HepG2 (cell line): ENCODE measurements at regions not wholly inside any gene's neighbourhood (a gene's known extent, or its start where the extent isn't known, plus 50 kb on each side); places are given as distances from the start of the nearest gene placed in this dataset.

Experiments
- ATAC-seq: fragments of 200-7000 bp; cut with Tn5 transposase; 3 replicates; pipeline ENCODE4 v1.9.1; 2020; ENCODE audit warnings: mild to moderate bottlenecking, moderate library complexity
- BruUV-seq: library from RNA; stranded (reverse); fragments of 400-500 nt; replicated peaks from 2 replicates; lab custom pipeline; 2021; lab: Mats Ljungman, UMichigan
- CTCF ChIA-PET: fragments of 300-600 bp; formaldehyde crosslinking; extraction: SDS; loops from one replicate; lab custom pipeline; 2021; ENCODE audit warnings: low total read pairs, inconsistent platforms, low intra/inter-chr PET ratio; lab: Yijun Ruan, JAX
- POLR2A ChIA-PET: fragments of 350-600 bp; sonication (Branson Sonifier 250); formaldehyde crosslinking; loops from one replicate; lab custom pipeline; 2020; ENCODE audit warnings: antibody characterized with exemption, inconsistent platforms; lab: Yijun Ruan, JAX
- DNase-seq: peaks from one replicate; pipeline ENCODE4 v3.0.0-alpha.2; 2015; ENCODE audit warnings: low spot score
- FAIRE-seq: peaks from 3 replicates; lab custom pipeline; 2011; peaks lifted over from hg19 to GRCh38; lab: Jason Lieb, UNC
- H2AFZ ChIP-seq: one replicate; pipeline ENCODE4 v1.6.1; 2011; ENCODE audit warnings: low read length, inconsistent platforms
- H3K27ac ChIP-seq: fragments of 300-600 bp; 3 replicates; pipeline ENCODE4 v1.8.0; 2011; ENCODE audit warnings: mixed run types, mild to moderate bottlenecking, mixed read lengths, low read length, inconsistent platforms; ENCODE audit not compliant: insufficient read depth; ENCODE audit errors: extremely low read length
- H3K27me3 ChIP-seq, 2 experiments: fragments of 200-600 bp in 1 of 2; 2 replicates in 1 of 2; 3 replicates in 1 of 2; pipeline versions ENCODE4 v1.6.0 to v1.8.0; 2011; ENCODE audit warnings: low read length in 2 of 2, mild to moderate bottlenecking in 2 of 2, moderate library complexity in 2 of 2, inconsistent platforms in 1 of 2; ENCODE audit not compliant: insufficient read depth in 2 of 2, control insufficient read depth in 1 of 2
- H3K36me3 ChIP-seq, 2 experiments: fragments of 200-600 bp in 1 of 2; replicated peaks in 1 of 2; 2 replicates in 1 of 2; 3 replicates in 1 of 2; pipeline versions ENCODE4 v1.5.1 to v1.8.0; 2011; ENCODE audit warnings: low read length in 2 of 2, inconsistent platforms in 1 of 2; ENCODE audit not compliant: insufficient read depth in 2 of 2, control insufficient read depth in 1 of 2
- H3K4me1 ChIP-seq: 2 replicates; pipeline ENCODE4 v1.5.1; 2012; ENCODE audit warnings: low read length, inconsistent platforms; ENCODE audit not compliant: insufficient read depth
- H3K4me2 ChIP-seq: 2 replicates; pipeline ENCODE4 v1.6.0; 2011; ENCODE audit warnings: low read depth, low read length, inconsistent platforms
- H3K4me3 ChIP-seq, 3 experiments: fragments of 200-600 bp in 1 of 3; sonication (generic), shearing (Covaris generic) in 1 of 3; replicated peaks in 1 of 3; 2 replicates each; pipeline ENCODE4 v1.5.1; 2011 to 2016; ENCODE audit warnings: low read length in 3 of 3, inconsistent platforms in 2 of 3, low read depth in 2 of 3, mild to moderate bottlenecking in 2 of 3, control low read depth in 1 of 3, mixed read lengths in 1 of 3; ENCODE audit not compliant: insufficient read depth in 1 of 3
- H3K79me2 ChIP-seq: one replicate; pipeline ENCODE4 v1.6.1; 2011; ENCODE audit warnings: low read length, inconsistent platforms; ENCODE audit not compliant: insufficient read depth
- H3K9ac ChIP-seq: 2 replicates; pipeline ENCODE4 v1.6.0; 2011; ENCODE audit warnings: mild to moderate bottlenecking, low read depth, low read length, inconsistent platforms; ENCODE audit not compliant: insufficient read depth
- H3K9me3 ChIP-seq: 2 replicates; pipeline ENCODE4 v1.5.1; 2012; ENCODE audit warnings: mild to moderate bottlenecking, low read length
- H4K20me1 ChIP-seq: 2 replicates; pipeline ENCODE4 v1.6.0; 2011; ENCODE audit warnings: inconsistent platforms, mild to moderate bottlenecking, low read length, moderate library complexity; ENCODE audit not compliant: insufficient read depth
- ATRX ChIP-seq: sonication (generic); formaldehyde crosslinking; IDR thresholded peaks from 2 replicates; pipeline ENCODE4 v1.4.0; 2020; ENCODE audit warnings: missing genetic modification reagents, borderline replicate concordance
- CBX2 ChIP-seq, 2 experiments: fragments of 200-600 bp in 1 of 2; sonication (generic); formaldehyde crosslinking in 1 of 2; IDR thresholded peaks; 2 replicates each; pipeline versions ENCODE4 v1.7.0 to v1.8.1; 2018 to 2022; ENCODE audit warnings: low read depth in 2 of 2, low read length in 1 of 2, mild to moderate bottlenecking in 1 of 2, missing genetic modification reagents in 1 of 2
- FIP1L1 ChIP-seq: fragments of 200-400 bp; formaldehyde crosslinking; IDR thresholded peaks from 2 replicates; pipeline ENCODE4 v1.6.1; 2018; ENCODE audit warnings: low read depth, mild to moderate bottlenecking, low read length, moderate library complexity, borderline replicate concordance; ENCODE audit not compliant: insufficient read depth
- GRHL1 ChIP-seq: sonication (generic); formaldehyde crosslinking; conservative IDR thresholded peaks from 2 replicates; pipeline ENCODE4 v1.8.0; 2022; ENCODE audit warnings: missing genetic modification reagents
- ISL2 ChIP-seq: sonication (generic); formaldehyde crosslinking; IDR thresholded peaks from 2 replicates; pipeline ENCODE4 v1.5.0; 2020; ENCODE audit warnings: missing genetic modification reagents
- JUND ChIP-seq: sonication (generic); formaldehyde crosslinking; IDR thresholded peaks from 2 replicates; pipeline ENCODE4 v1.8.0; 2022; ENCODE audit warnings: mild to moderate bottlenecking, missing genetic modification reagents
- KAT2B ChIP-seq: fragments of 150-350 bp; IDR thresholded peaks from 2 replicates; pipeline ENCODE4 v1.6.1; 2014; ENCODE audit warnings: low read depth, low read length, borderline replicate concordance
- KDM2A ChIP-seq: sonication (generic); formaldehyde crosslinking; IDR thresholded peaks from 2 replicates; pipeline ENCODE4 v1.4.0; 2020; ENCODE audit warnings: low read depth, missing genetic modification reagents, borderline replicate concordance
- MTA3 ChIP-seq: sonication (generic); formaldehyde crosslinking; IDR thresholded peaks from 2 replicates; pipeline ENCODE4 v1.4.0; 2020; ENCODE audit warnings: missing genetic modification reagents
- NAIF1 ChIP-seq: sonication (generic); formaldehyde crosslinking; IDR thresholded peaks from 2 replicates; pipeline ENCODE4 v1.5.0; 2020; ENCODE audit warnings: mild to moderate bottlenecking, missing genetic modification reagents, borderline replicate concordance
- PBX2 ChIP-seq: IDR thresholded peaks from 2 replicates; pipeline ENCODE4 v1.6.1; 2016; ENCODE audit warnings: control low read depth
- TIGD3 ChIP-seq: sonication (generic); formaldehyde crosslinking; IDR thresholded peaks from 2 replicates; pipeline ENCODE4 v1.5.1; 2020; ENCODE audit warnings: mild to moderate bottlenecking, missing genetic modification reagents, borderline replicate concordance
- ZNF235 ChIP-seq: sonication (generic); formaldehyde crosslinking; IDR thresholded peaks from 2 replicates; pipeline ENCODE4 v1.8.1; 2023; ENCODE audit warnings: mild to moderate bottlenecking, missing genetic modification reagents, borderline replicate concordance
- ZNF30 ChIP-seq: sonication (generic); formaldehyde crosslinking; IDR thresholded peaks from 2 replicates; pipeline ENCODE4 v1.5.0; 2020; ENCODE audit warnings: mild to moderate bottlenecking, missing genetic modification reagents
- ZNF512B ChIP-seq: sonication (generic); formaldehyde crosslinking; IDR thresholded peaks from 2 replicates; pipeline ENCODE4 v1.5.1; 2020; ENCODE audit warnings: missing genetic modification reagents, mild to moderate bottlenecking, borderline replicate concordance
- ZNF644 ChIP-seq: IDR thresholded peaks from 2 replicates; pipeline ENCODE4 v1.6.1; 2016; ENCODE audit warnings: low read depth
- WGBS: methylation state at CpG from one replicate; pipeline ENCODE4 v1.1.6; 2017; ENCODE audit warnings: low lambda C conversion rate; 5-methylcytosine and 5-hydroxymethylcytosine counted together
- in situ Hi-C: cut with HindIII; loops from 2 replicates; pipeline ENCODE4 v1.10.0; 2017; ENCODE audit warnings: low pct_unique_long_range_greater_than_20kb; ENCODE audit not compliant: extremely low pct_ligation_motif_present
- intact Hi-C: fragments of 100-400 bp; cut with micrococcal nuclease; formaldehyde crosslinking; loops from one replicate; pipeline ENCODE4 v1.10.0; 2022; ENCODE audit not compliant: unreplicated experiment

GRCh38 chr1:2949966-2950925, 71.0 kb upstream of the ACTRT2 start:
- POLR2A ChIA-PET = no interaction called here

More at GRCh38 chr1:2949966-2950925, 71.0 kb upstream of the ACTRT2 start:
- TF ChIP-seq CBX2 (IDR thresholded peaks at IDR 0.05; ENCODE audit: low read depth, low read length) (no peak), CBX2 (CRISPR knock-in tag; IDR thresholded peaks at IDR 0.05; ENCODE audit: low read depth) (no peak), FIP1L1 (no peak), KDM2A (CRISPR knock-in tag) (no peak), NAIF1 (CRISPR knock-in tag) (no peak), ZNF512B (no peak), ISL2 (CRISPR knock-in tag) (no peak), MTA3 (CRISPR knock-in tag) (no peak), ZNF30 (CRISPR knock-in tag) (no peak), PBX2 (no peak), TIGD3 (CRISPR knock-in tag) (no peak), JUND (no peak), GRHL1 (no peak), ATRX (CRISPR knock-in tag) (no peak), ZNF235 (CRISPR knock-in tag) (no peak), KAT2B (no peak), ZNF644 (CRISPR knock-in tag) (no peak)
- no peak overlapping the region for H3K4me2 ChIP-seq
- DNase-seq = no peak
- H4K20me1 ChIP-seq = no peaks in the 10 kb centered on the region
- no peaks in the 10 kb centered on the region for H3K79me2 ChIP-seq
- intact Hi-C loops (no loop called here), in situ Hi-C loops (no loop called here)
- H3K4me1 ChIP-seq = no peaks in the 10 kb centered on the region
- H3K4me3 ChIP-seq = no peak overlapping the region
- peaks cover 3% of the 10 kb centered on the region; the same call in 1 of the 2 replicates for H3K9me3 ChIP-seq
- BruUV-seq = no TSS peak
- no peak overlapping the region for H3K27ac ChIP-seq
- WGBS = 19% methylated on average over 12 of the region's 29 CpGs
- no peak for ATAC-seq
- H2AFZ ChIP-seq = no peak overlapping the region
- H3K9ac ChIP-seq = no peak overlapping the region
- no peaks in the 10 kb centered on the region for H3K36me3 ChIP-seq
- FAIRE-seq = no peak
- peaks cover 10 to 59% of the 10 kb centered on the region in 2 experiments for H3K27me3 ChIP-seq
- CTCF ChIA-PET = no interaction called here
